ENCODE measurements at regions not wholly inside any gene's neighbourhood (a gene's known extent, or its start where the extent isn't known, plus 50 kb on each side); places are given as distances from the start of the nearest gene placed in this dataset.
A peak's percentile ranks its signal among the peaks of the same experiment; 100 is the strongest.
"Not testable (repeated sequence)": the region's sequence is repeated elsewhere in the genome, so short reads cannot be mapped to it uniquely, and the experiment has no call there.

GRCh38 chr18:78813156-78813555, 166.5 kb upstream of the SALL3 start:
- DNase-seq, result no peak

- DNase-seq, result peak; percentile 34
Observed at GRCh38 chr18:78813936-78814710, 165.5 kb upstream of the SALL3 start.

DNA sequence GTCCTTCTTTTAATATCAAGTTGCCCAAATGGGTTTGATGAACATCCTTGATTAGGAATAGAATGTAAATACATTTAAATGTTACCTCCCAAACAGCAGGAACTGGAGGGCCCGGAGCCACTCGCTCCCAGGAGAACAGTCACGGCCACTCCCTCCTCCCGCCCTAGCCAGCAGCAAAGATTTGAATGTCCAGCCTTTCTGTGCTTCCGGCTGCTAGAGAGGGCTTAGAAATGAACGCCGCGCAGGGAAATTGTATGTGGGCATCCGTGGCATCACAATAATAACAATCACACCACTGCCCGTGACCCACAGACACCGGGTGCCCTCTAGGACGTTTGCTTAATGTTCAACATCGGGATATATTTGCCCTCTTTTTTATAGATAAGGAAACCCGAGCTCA, 164.9 kb upstream of the SALL3 start:
- no peak for DNase-seq

GRCh38 chr18:78816114-78816513, 163.5 kb upstream of the SALL3 start:
- no peak for DNase-seq

DNA sequence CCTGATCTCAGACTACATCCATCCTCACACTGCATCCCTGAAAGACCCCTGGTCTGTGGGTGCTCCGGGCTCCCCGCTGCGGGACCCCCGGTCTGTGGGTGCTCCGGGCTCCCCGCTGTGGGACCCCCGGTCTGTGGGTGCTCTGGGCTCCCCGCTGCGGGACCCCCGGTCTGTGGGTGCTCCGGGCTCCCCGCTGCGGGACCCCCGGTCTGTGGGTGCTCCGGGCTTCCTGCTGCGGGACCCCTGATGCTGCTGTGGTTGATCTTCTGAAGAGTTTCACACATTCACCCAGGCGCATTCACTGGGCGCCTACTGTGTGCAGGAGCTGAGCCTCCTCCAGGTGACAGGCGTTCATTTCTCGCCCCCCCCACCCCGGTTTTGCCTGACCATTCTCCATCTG, 162.7 kb upstream of the SALL3 start:
- no peak for DNase-seq

GRCh38 chr18:78818495-78818894, 161.1 kb upstream of the SALL3 start:
- DNase-seq, result no peak

GRCh38 chr18:78818961-78819360, 160.7 kb upstream of the SALL3 start:
- DNase-seq, result no peak

GRCh38 chr18:78820161-78820834, 159.3 kb upstream of the SALL3 start:
- no peak for DNase-seq

GRCh38 chr18:78821396-78821795, 158.2 kb upstream of the SALL3 start:
- DNase-seq, result no peak

- no peak for DNase-seq
Observed at GRCh38 chr18:78822171-78822948, 157.3 kb upstream of the SALL3 start.

DNA sequence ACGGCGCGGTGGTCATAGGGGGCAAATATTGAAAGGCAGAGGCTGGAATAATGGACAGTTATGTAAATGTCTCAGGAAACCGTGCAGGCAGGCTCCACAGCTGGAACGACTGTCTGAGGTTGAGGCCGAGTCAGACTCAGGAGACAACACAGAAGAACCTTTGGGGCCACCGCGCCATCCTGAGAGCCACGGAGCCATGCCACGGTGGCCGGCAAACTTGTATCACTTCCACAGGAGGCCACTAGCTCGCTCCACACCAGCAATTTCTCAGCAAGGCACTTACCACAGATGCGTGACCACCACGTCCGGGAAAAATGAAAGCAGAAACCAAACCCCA, 156.7 kb upstream of the SALL3 start:
- no peak for DNase-seq

DNA sequence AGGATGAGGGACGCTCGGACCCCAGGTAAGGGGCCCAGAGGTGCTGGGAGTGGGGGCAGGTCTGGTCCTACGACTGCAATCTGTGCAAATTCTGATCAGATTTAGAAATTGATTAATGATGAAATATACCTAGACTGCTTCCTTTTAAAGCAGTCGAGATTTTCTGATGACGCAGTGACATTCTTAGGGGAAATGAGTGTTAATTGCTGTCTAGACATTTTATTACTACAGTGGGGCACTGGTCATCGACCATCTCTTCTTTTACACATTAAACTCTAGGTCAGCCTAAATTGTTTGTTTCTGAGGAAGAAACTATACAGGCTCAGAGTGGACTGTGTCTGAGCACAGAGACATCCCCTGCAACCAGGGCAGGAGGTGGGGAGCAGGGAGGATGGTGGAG, 154.4 kb upstream of the SALL3 start:
- DNase-seq, result no peak

- no peak for DNase-seq
Observed at GRCh38 chr18:78826631-78827030, 153.0 kb upstream of the SALL3 start.

DNA sequence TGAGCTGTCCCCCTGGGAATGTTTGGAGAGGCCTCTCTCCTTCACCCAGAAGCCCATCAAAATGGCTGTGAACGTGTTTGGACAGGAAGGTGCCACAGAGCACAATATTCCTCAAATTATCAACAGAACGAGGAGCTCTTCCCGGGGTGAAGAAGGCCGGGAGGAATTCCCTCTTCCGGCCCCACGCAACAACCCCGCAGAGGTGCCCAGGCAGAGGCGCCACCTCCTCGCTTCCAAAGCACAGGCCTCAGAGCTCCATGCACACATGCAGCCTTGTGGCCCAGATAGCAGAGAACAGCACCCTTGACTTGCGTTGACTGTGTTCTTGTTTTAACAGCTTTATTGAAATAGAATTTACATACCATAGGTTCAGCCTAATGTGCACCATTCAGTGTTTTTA, 152.5 kb upstream of the SALL3 start:
- no peak for DNase-seq

DNA sequence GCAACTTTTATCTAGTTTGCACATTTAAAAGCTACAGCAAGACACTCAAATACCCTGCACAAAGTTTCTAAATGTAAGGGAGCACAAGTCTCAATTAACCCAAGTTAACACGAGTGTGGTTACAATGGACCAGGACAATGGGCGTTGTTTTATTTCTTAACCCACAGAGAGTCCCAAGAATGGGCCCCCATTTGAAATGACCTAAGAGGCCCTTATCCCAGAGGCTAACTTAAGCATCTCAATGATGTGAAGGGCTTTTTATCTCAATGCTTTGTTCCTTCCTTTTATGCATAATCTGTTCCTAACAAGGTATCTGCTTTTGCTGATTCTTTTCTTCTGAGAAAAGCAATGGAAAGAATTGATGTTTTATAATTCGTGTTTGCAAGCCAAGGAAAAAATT, 151.5 kb upstream of the SALL3 start:
- no peak for DNase-seq

- DNase-seq, result not testable (repeated sequence)
Observed at GRCh38 chr18:78829026-78829425, 150.6 kb upstream of the SALL3 start.

DNA sequence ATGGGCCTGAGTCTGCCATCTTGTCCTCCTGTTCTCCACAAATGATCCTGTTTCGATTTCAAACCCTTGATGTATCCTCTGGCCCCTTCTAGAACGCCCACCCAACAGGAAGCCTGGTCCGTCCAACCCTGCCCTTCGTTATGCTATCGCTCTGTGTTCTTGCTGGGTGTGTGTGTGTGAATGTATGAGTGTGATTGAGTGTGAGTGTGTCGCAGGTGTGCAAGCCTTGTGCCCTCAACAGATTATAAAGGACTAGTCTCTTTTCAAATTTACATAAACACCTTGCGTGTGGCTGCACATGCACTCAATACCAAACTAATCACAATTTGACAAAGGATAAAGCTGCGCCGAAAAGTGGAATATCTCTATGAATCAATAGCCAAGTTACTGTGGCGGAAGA, 149.5 kb upstream of the SALL3 start:
- DNase-seq, result no peak

- DNase-seq, result no peak
Observed at GRCh38 chr18:78830826-78831225, 148.8 kb upstream of the SALL3 start.

- DNase-seq, result no peak
Observed at GRCh38 chr18:78831603-78832002, 148.0 kb upstream of the SALL3 start.

DNA sequence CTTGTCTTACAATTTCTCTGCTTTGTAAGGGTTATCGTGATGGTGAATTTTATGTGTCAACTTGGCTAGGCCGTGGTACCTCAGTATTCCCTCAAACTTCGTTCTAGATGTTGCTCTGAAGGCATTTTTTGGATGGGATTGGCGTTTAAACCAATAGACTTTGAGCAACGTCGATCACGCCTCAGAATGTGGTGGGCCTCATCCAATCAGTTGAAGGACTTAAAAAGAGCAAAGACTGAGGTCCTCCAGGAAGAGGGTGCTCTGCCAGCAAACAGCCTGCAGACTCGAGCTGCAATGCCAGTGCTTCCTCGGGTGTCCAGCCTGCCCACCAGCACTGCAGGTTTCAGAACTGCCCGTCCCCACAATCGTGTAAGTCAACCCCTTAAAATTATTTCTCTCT, 145.8 kb upstream of the SALL3 start:
- DNase-seq, result no peak

GRCh38 chr18:78836838-78837237, 142.8 kb upstream of the SALL3 start:
- no peak for DNase-seq

DNA sequence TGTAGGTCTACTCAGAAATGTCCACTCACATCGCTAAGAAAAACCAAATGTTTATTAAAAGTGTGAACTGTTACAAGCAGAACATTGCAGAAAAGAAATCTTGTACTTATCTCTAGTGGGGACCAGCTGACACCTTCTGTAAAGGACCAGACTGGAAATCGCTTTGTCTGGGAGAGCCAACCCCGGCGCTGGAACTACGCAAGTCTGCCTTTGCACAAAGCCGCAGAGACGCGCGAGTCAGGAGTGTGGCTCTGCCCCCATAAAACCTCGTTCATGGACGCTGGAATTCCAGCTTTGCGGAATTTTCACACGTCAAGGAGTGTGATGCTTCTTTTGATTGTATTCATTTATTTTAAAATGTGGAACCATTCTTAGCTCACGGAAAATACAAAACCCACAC, 141.9 kb upstream of the SALL3 start:
- DNase-seq, result no peak

- no peak for DNase-seq
Observed at GRCh38 chr18:78838183-78838582, 141.4 kb upstream of the SALL3 start.

GRCh38 chr18:78849046-78849445, 130.6 kb upstream of the SALL3 start:
- DNase-seq, result no peak

All from NCI-H510A (cell line).